Aorta (tissue), 5 donors: ENCODE measurements at regions not wholly inside any gene's neighbourhood (a gene's known extent, or its start where the extent isn't known, plus 50 kb on each side); places are given as distances from the start of the nearest gene placed in this dataset.

ENCODE experiments used
- ATAC-seq: fragments of 200-7000 bp; cut with Tn5 transposase; one replicate; pipeline ENCODE4 v1.9.1; 2022; ENCODE audit warnings: moderate library complexity; ENCODE audit not compliant: low FRiP score
- DNase-seq, 2 donors: peaks; one replicate each; pipeline ENCODE4 v3.0.0-alpha.2; 2020
- H3K27ac ChIP-seq, 2 donors: one replicate each; pipeline ENCODE4 v1.5.1; 2013; ENCODE audit warnings: low read length in 2 of 2, mild to moderate bottlenecking in 2 of 2, moderate library complexity in 2 of 2, control low read depth in 1 of 2, inconsistent platforms in 1 of 2, low read depth in 1 of 2
- H3K27me3 ChIP-seq, 2 donors: one replicate each; pipeline ENCODE4 v1.6.1; 2013; ENCODE audit warnings: control low read depth in 1 of 2, low read length in 1 of 2, mild to moderate bottlenecking in 1 of 2, moderate library complexity in 1 of 2; ENCODE audit not compliant: insufficient read depth in 2 of 2, control insufficient read depth in 1 of 2
- H3K36me3 ChIP-seq, 2 donors: one replicate each; pipeline ENCODE4 v1.6.1; 2013; ENCODE audit warnings: control low read depth in 1 of 2, low read length in 1 of 2, mild to moderate bottlenecking in 1 of 2; ENCODE audit not compliant: insufficient read depth in 2 of 2, control insufficient read depth in 1 of 2
- H3K4me1 ChIP-seq, 2 donors: one replicate each; pipeline ENCODE4 v1.6.1; 2013; ENCODE audit warnings: low read length in 2 of 2, control low read depth in 1 of 2, mild to moderate bottlenecking in 1 of 2, moderate library complexity in 1 of 2; ENCODE audit not compliant: insufficient read depth in 2 of 2, control insufficient read depth in 1 of 2
- H3K4me3 ChIP-seq, 2 donors: one replicate each; pipeline ENCODE4 v1.5.1; 2013; ENCODE audit warnings: low read length in 2 of 2, control low read depth in 1 of 2, mild to moderate bottlenecking in 1 of 2
- H3K9me3 ChIP-seq: one replicate; pipeline ENCODE4 v1.6.1; 2013; ENCODE audit warnings: mild to moderate bottlenecking, low read length; ENCODE audit not compliant: control insufficient read depth
- WGBS, 2 donors: extraction: QIAGEN DNeasy Blood & Tissue Kit; methylation state at CpG; one replicate each; pipeline ENCODE4 v1.1.7; 2013; 5-methylcytosine and 5-hydroxymethylcytosine counted together
- intact Hi-C, 2 donors: fragments of 100-400 bp; cut with DNase I; formaldehyde crosslinking; loops; one replicate each; pipeline versions ENCODE4 v1.14.2 to v1.15.0; 2022
- donor health status: healthy with polysubstance abuse.
- donor health status: Bipolar disorder and iron deficiency.
- donor health status: DM: no; HTN: no; CAD: no.
- donor health status: DM: no; HTN: no; CAD: no.
- donor health status: DM: yes; HTN: yes; CAD: no.

GRCh38 chr13:83024955-83025594 lies 857.2 kb downstream of the SLITRK1 start:
- Histone ChIP-seq H3K36me3 (no peaks in the 10 kb centered on the region), H3K27me3 (no peaks in the 10 kb centered on the region), H3K27ac (no peak overlapping the region), H3K4me1 (no peaks in the 10 kb centered on the region), H3K9me3 (no peaks in the 10 kb centered on the region), H3K4me3 (no peak overlapping the region)
- intact Hi-C loops = no loop called here
- no peak for ATAC-seq
- DNase-seq = no peak
- WGBS, 2 donors = 94 to 98% methylated on average over 1 of the region's 1 CpG

- ATAC-seq = no peak
- no peak for DNase-seq
- Histone ChIP-seq H3K36me3 (no peaks in the 10 kb centered on the region), H3K9me3 (no peaks in the 10 kb centered on the region), H3K27ac (no peak overlapping the region), H3K4me3 (no peak overlapping the region), H3K4me1 (no peaks in the 10 kb centered on the region), H3K27me3 (no peaks in the 10 kb centered on the region)
- 87 to 94% methylated on average over 1 of the region's 1 CpG for WGBS, 2 donors
- intact Hi-C loops = no loop called here
These were observed 858.0 kb downstream of the SLITRK1 start for GRCh38 chr13:83024232-83024631.

GRCh38 chr13:83019986-83020385 lies 862.3 kb downstream of the SLITRK1 start:
- Histone ChIP-seq H3K9me3 (no peaks in the 10 kb centered on the region), H3K27me3 (no peaks in the 10 kb centered on the region), H3K27ac (no peak overlapping the region), H3K4me3 (no peak overlapping the region), H3K36me3 (no peaks in the 10 kb centered on the region), H3K4me1 (no peaks in the 10 kb centered on the region)
- 67 to 73% methylated on average over 4 of the region's 4 CpGs for WGBS, 2 donors
- intact Hi-C loops = no loop called here
- ATAC-seq (no peak), DNase-seq (no peak)

- DNase-seq = no peak
- no peaks in the 10 kb centered on the region for H3K9me3 ChIP-seq
- ATAC-seq = no peak
- no peaks in the 10 kb centered on the region for H3K4me1 ChIP-seq
- 19 to 26% methylated on average over 2 of the region's 2 CpGs for WGBS, 2 donors
- intact Hi-C loops = no loop called here
- H3K36me3 ChIP-seq = no peaks in the 10 kb centered on the region
- H3K4me3 ChIP-seq = no peak overlapping the region
- H3K27me3 ChIP-seq = no peaks in the 10 kb centered on the region
- H3K27ac ChIP-seq = no peak overlapping the region
These were observed 872.3 kb downstream of the SLITRK1 start for GRCh38 chr13:83009987-83010386.

- no peak for DNase-seq
- H3K9me3 ChIP-seq = no peaks in the 10 kb centered on the region
- no peaks in the 10 kb centered on the region for H3K36me3 ChIP-seq
- no peaks in the 10 kb centered on the region for H3K27me3 ChIP-seq
- WGBS, 2 donors = 71 to 78% methylated on average over 3 of the region's 3 CpGs
- peaks cover 0 to 3% of the 10 kb centered on the region in 2 donors for H3K4me1 ChIP-seq
- intact Hi-C loops = no loop called here
- ATAC-seq = no peak
- H3K27ac ChIP-seq = no peak overlapping the region
- H3K4me3 ChIP-seq = no peak overlapping the region
These were observed 873.9 kb downstream of the SLITRK1 start for GRCh38 chr13:83008212-83008929.

- H3K27me3 ChIP-seq = no peaks in the 10 kb centered on the region
- intact Hi-C loops = no loop called here
- no peak for ATAC-seq
- no peak overlapping the region for H3K27ac ChIP-seq
- H3K4me3 ChIP-seq = no peak overlapping the region
- no peak for DNase-seq
- H3K36me3 ChIP-seq = no peaks in the 10 kb centered on the region
- no peaks in the 10 kb centered on the region for H3K9me3 ChIP-seq
- peaks cover 0 to 3% of the 10 kb centered on the region in 2 donors for H3K4me1 ChIP-seq
These were observed 875.0 kb downstream of the SLITRK1 start for GRCh38 chr13:83007226-83007625.

- H3K27me3 ChIP-seq = no peaks in the 10 kb centered on the region
- ATAC-seq (no peak), DNase-seq (no peak)
- intact Hi-C loops = no loop called here
- no peaks in the 10 kb centered on the region for H3K9me3 ChIP-seq
- H3K27ac ChIP-seq = no peak overlapping the region
- H3K36me3 ChIP-seq = no peaks in the 10 kb centered on the region
- H3K4me3 ChIP-seq = no peak overlapping the region
- H3K4me1 ChIP-seq = peaks cover 0 to 3% of the 10 kb centered on the region in 2 donors
These were observed 879.1 kb downstream of the SLITRK1 start for GRCh38 chr13:83003185-83003584.

GRCh38 chr13:82993417-82993816 lies 888.9 kb downstream of the SLITRK1 start:
- Histone ChIP-seq H3K36me3 (no peaks in the 10 kb centered on the region), H3K9me3 (no peaks in the 10 kb centered on the region), H3K4me1 (no peaks in the 10 kb centered on the region), H3K27ac (no peak overlapping the region), H3K4me3 (no peak overlapping the region), H3K27me3 (no peaks in the 10 kb centered on the region)
- DNase-seq = no peak
- no peak for ATAC-seq
- WGBS, 2 donors = 75 to 90% methylated on average over 2 of the region's 2 CpGs
- intact Hi-C loops = no loop called here

- no peak for DNase-seq
- H3K9me3 ChIP-seq = no peaks in the 10 kb centered on the region
- H3K4me3 ChIP-seq = no peak overlapping the region
- no peaks in the 10 kb centered on the region for H3K27me3 ChIP-seq
- H3K4me1 ChIP-seq = no peaks in the 10 kb centered on the region
- H3K36me3 ChIP-seq = no peaks in the 10 kb centered on the region
- no peak for ATAC-seq
- H3K27ac ChIP-seq = no peak overlapping the region
- intact Hi-C loops = no loop called here
These were observed 905.8 kb downstream of the SLITRK1 start for GRCh38 chr13:82976499-82976898.
